GM18868 (cell line): ENCODE measurements at regions not wholly inside any gene's neighbourhood (a gene's known extent, or its start where the extent isn't known, plus 50 kb on each side); places are given as distances from the start of the nearest gene placed in this dataset.

Source experiments
- ATAC-seq: cut with Tn5 transposase; IDR thresholded peaks from one replicate; pipeline ENCODE4 v1.9.1; 2021; ENCODE audit warnings: mild to moderate bottlenecking, moderate library complexity; ENCODE audit not compliant: unreplicated experiment

- ATAC-seq = no peak
Observed at GRCh38 chr15:88383354-88383753, 83.8 kb downstream of the MRPL46 start.

DNA sequence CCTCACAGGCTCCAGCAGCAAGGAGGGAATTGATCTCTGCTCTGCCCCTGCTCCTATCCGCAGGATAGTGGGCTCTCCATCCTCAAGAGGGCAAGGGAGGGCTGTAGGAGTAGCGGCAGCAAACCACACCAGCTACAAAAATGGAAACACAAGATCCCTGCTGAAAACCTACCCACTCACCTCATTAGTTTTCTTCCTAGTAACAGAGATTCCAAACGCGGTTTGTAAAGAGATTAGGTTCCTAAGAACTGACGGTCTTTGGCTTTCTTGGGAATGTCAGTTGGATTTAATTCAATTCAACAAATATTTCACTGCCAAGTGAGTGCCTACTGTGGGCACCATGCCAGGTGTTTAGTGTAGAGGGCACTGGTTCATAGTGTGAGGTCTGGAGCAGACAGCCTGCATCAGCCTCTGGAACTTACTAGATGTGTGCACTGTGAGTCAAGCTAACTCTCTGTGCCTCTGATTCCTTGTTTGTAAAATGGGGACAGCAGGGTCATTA is 84.7 kb downstream of the MRPL46 start:
- no peak for ATAC-seq

GRCh38 chr15:88378188-88378637 is 89.0 kb downstream of the MRPL46 start:
- no peak for ATAC-seq

DNA sequence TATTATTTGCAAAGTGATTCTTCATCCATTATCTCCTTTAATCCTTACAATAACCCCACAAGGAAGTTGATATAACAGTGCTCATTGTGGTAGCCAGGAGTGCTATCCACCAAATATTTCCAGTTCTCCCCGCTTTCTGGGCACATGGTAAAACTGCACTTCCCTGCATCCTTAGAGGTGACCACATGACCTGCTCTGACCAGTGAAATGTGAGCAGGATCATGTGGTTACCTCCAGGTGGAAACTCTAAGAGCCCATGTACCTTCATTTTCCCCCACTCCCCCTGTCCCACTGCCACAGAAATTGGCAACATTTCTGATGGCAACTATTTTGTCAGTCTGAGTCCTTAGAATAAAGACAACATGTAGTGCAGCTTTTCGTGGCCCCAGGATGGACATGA is 89.7 kb downstream of the MRPL46 start:
- ATAC-seq = no peak

- ATAC-seq = no peak
Observed at GRCh38 chr15:88376574-88377174, 90.5 kb downstream of the MRPL46 start.

GRCh38 chr15:88375234-88375927 is 91.8 kb downstream of the MRPL46 start:
- ATAC-seq = no peak

DNA sequence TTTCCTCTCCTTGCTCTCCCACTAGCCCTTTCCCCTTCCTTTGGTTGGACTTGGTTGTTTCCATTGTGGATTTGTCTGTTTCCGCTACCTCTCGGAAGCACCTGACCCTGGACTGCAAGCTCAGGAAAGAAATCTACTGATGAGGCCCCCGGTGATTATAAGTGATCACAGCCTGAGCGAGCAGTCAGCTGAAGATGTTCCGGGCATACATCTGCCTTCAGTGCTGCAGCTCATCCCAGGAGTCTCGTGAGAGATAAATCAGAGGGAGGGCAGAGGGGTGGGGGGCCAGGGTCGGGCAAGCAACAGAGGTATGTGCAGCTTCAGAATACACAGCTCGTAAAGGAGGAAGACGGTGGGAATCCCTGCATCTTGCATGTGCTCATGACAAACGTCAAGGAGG is 102.1 kb downstream of the MRPL46 start:
- ATAC-seq = no peak

GRCh38 chr15:88348579-88349230 is 92.2 kb upstream of the NTRK3 start:
- no peak for ATAC-seq

- no peak for ATAC-seq
Observed at GRCh38 chr15:88345962-88346361, 89.4 kb upstream of the NTRK3 start.

GRCh38 chr15:88344786-88345185 is 88.2 kb upstream of the NTRK3 start:
- no peak for ATAC-seq

GRCh38 chr15:88342666-88343065 is 86.1 kb upstream of the NTRK3 start:
- no peak for ATAC-seq

DNA sequence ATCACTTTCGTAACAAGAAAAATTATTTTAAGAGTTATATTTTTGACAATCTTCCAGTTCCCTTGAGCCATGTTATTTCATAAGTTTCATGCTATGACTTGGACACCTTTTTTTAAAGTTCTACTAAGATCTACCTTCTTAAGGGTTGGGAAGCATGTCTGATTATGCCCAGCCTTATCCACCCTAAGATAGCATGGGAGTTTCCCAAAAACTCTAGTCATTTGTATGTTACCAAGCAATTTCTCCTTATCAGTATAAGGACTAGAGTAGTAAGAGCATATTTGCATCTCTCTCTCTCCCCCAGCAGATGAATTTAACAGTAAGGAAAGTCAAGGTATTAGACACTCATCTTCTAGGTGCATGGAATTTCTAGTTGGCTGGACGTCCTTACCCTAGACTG is 85.1 kb upstream of the NTRK3 start:
- no peak for ATAC-seq

- ATAC-seq = no peak
Observed at GRCh38 chr15:88341006-88341405, 84.5 kb upstream of the NTRK3 start.

GRCh38 chr15:88337993-88338392 is 81.5 kb upstream of the NTRK3 start:
- no peak for ATAC-seq

GRCh38 chr15:88335074-88335473 is 78.5 kb upstream of the NTRK3 start:
- no peak for ATAC-seq

DNA sequence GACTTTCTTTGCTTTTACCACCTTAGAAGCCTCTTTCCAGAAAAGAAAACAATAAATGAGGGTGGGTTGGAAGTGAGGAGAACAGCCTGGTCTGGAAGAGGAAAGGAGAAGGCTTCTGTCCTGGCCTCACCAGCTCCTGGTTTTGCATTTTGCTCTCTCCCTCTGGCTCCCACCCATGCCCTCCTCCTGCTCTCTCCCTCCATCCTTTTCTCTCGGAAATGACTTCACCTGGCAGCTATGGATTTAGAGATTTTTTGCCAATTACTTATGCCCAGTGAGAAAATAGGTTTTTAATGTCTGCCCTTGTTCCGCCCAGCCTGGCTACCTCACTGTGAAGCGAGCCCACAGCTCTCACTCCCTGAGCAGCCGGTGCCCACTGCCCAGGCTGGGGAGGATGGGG is 77.9 kb upstream of the NTRK3 start:
- ATAC-seq = no peak

- peak; percentile 91 for ATAC-seq
Observed at GRCh38 chr15:88331291-88331690, 74.8 kb upstream of the NTRK3 start.

DNA sequence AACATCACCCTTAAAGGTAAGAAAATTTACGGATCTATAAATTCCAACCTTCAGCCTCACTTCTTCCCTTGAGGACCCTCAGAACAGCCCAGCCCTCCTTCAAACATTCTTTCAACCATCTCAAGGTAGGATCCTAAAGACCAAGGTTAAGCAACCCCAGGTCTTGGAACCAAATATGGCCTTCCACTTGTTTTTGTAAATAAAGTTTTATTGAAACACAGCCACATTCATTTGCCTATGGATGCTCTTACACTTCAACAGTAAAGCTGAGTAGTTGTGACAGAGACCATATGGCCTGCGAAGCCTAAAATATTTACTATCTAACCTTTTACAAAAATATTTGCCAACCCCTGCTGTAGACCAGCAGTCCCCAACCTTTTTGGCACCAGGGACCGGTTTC is 70.4 kb upstream of the NTRK3 start:
- ATAC-seq = no peak

DNA sequence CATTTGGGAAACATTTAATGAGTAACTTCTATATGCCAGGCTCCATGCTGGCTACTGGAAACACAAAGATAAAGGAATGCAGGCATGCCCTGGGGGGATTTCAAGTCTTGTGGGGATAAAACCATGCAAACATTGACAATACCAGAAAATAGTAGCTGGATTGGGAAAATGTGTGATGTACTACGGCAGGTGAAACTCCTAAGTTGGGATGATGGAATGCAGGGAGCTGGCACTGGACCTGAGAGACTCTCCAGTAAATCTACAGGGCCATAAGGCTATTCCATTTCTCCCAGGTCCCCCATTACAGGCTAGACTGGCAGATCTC is 68.2 kb upstream of the NTRK3 start:
- ATAC-seq = no peak

- no peak for ATAC-seq
Observed at GRCh38 chr15:88323976-88324740, 67.6 kb upstream of the NTRK3 start.

GRCh38 chr15:88323468-88323867 is 66.9 kb upstream of the NTRK3 start:
- ATAC-seq = no peak

- ATAC-seq = no peak
Observed at GRCh38 chr15:88322461-88322860, 65.9 kb upstream of the NTRK3 start.
